LNCaP clone FGC (cell line): ENCODE measurements at regions not wholly inside any gene's neighbourhood (a gene's known extent, or its start where the extent isn't known, plus 50 kb on each side); places are given as distances from the start of the nearest gene placed in this dataset.
"Not testable (repeated sequence)": the region's sequence is repeated elsewhere in the genome, so short reads cannot be mapped to it uniquely, and the experiment has no call there.

Experiments used
- DNase-seq: peaks from one replicate; pipeline ENCODE4 v3.0.0-alpha.2; 2011; ENCODE audit warnings: low read depth
- H3K4me3 ChIP-seq: 2 replicates; pipeline ENCODE4 v1.5.1; 2011; ENCODE audit warnings: mild to moderate bottlenecking, low read depth, low read length, control low read depth
- TF ChIP-seq, protein P1 (sequence below): IDR thresholded peaks from 2 replicates; pipeline ENCODE4 v1.5.1; 2012; ENCODE audit warnings: mild to moderate bottlenecking; ENCODE audit not compliant: control insufficient read depth, insufficient read depth; ENCODE audit errors: extremely low read depth

DNA sequence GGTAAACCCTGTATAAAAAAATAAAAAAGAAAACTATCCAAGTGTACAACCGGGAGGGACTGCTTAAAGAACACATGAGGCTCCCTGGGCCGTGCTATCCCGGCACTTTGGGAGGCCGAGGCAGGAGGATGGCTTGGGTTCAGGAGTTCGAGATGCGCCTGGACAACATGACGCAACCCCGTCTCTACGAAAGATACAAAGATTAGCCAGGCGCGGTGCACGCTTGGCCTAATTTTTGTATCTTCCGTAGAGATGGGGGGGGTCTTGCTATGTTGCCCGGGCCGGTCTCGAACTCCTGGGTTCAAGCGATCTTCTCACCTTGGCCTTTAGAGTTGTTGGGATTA lies 101.7 kb upstream of the VKORC1L1 start:
- H3K4me3 ChIP-seq = peak overlapping the region; percentile 75
- DNase-seq = not testable (repeated sequence)

DNA sequence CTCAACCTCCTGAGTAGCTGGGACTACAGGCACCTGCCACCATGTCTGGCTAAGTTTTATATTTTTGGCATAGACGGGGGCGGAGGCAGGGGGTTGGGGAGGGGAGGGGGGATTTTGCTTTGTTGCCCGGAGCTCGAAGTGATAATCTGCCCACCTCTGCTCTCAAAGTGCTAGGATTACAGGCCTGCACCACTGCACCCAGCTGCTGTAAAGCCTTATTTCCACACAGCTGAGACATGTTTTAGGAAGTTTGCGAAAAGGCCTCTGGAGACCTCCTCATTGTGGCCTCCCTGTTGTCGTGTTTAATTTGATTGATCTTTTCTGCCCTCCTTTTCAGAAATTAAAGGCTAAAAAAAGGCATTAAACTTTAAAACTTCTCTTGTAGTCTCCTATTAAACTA lies 96.2 kb upstream of the VKORC1L1 start:
- DNase-seq, H3K4me3 ChIP-seq: not testable (repeated sequence)

DNA sequence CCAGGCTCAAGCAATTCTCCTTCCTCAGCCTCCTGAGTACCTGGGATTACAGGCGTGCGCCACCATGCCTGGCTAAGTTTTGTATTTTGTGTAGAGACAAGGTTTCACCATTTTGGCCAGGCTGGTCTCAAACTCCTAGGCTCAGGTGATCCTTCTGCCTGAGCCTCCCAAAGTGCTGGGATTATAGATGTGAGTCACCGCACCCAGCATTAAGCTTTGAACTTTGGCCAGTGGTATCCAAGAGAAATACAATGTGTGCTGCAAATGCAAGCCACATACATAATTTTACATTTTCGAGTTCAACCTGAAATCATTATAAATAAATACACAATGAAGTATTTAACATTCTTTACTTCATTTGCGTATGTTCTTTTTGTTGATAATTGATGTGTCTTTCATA lies 82.9 kb upstream of the VKORC1L1 start:
- not testable (repeated sequence) for H3K4me3 ChIP-seq, DNase-seq

DNA sequence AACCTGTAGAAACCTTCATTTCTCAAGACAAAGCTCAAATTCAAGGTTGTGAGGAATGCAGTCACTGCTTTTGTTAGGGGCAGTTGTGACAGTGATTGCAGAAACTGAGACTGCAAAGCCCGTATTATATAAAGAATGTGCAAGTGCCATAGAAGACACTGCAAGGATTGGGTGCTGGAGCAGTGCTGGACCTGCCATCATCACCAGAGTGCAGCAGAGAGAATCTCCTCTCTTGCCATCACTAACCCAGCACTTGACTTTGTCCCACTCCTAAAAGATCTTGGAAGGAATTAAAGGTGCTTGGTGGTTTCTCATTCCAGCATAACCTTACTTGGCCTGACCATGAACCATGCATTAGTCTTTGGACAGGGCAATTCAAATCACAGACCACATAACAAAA lies 81.1 kb upstream of the VKORC1L1 start:
- DNase-seq, H3K4me3 ChIP-seq: not testable (repeated sequence)

DNA sequence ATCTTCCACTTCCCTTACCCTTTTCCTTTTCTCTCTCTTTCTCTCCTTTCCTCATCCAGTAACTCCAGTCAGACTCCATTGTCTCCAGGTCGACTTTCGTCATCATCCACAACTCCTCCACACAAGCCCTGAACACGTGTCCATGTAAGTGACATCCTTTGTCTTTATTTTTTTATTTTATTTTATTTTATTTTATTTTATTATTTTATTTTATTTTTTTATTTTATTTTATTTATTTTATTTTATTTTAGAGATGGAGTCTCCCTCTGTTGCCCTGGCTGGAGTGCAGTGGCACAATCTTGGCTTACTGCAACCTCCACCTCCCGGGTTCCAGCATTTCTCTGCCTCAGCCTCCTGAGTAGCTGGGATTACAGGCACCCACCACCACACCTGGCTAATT lies 80.1 kb upstream of the VKORC1L1 start:
- not testable (repeated sequence) for DNase-seq, H3K4me3 ChIP-seq

DNA sequence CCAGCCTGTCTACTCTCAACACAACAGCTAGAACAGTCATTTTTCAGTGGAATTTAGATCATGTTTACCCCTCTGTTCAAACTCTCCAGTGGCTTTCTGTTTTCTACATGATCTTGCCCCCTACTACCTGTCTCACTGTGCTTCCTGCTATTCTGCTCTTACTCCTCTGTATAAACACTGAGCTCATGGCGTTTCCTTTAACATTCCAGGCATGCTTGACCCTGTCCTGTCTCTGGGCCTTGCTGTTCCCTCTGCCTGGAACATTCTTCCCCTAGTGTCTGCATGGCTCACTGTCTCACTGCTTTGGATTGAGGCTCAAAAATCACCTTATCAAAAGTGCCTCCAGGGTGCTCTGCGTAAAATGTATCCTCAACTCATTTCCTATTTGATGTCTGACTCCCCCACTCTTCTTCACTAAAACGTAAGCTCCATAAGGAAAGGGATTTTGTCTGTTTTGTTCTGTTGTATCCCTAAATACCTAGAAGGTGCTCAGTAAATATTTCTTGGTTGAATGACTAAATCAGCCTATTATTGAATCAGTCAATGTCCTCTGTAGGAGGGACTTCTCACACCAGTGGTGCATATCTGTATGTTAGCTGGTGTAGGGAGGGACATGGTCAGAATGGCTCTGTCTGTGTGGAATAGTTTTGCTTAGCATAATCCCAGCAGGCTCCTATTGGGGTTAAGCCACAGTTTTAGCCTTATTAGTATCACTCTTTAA lies 78.0 kb upstream of the VKORC1L1 start:
- not testable (repeated sequence) for DNase-seq, H3K4me3 ChIP-seq

DNA sequence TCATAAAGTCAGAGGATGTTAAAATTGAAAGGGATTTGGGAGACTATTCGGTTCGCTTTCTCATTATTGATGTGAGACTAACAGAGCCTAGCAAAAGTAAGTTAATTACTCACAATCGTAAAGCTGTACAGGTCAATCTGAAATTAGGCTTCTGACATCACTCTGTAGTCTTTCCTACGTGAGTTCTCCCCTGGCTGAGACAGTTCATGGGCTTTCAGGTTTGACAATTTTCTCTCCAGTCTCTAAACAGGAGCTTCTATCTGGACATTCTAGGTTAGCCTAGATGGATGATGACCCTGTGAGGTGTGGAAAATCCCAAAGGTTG lies 77.5 kb upstream of the VKORC1L1 start:
- H3K4me3 ChIP-seq, DNase-seq: not testable (repeated sequence)

DNA sequence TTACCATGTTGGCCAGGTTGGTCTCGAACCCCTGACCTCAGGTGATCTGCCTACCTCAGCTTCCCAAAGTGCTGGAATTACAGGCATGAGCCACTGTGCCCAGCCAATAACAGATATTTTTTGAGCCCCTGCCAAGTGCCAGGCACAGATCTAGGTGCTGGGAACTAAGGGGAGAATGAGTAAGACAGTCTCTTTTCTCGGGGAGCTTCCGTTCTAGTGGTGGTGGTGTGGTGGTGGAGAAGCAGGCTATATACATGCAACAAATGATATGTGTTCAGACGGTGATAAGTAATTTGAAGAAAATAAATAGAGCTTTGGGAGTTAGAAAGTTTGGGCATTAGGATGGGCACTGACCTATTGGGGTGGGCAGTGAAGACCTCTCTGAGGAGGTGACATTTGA lies 76.7 kb upstream of the VKORC1L1 start:
- H3K4me3 ChIP-seq = no peak overlapping the region
- TF ChIP-seq, protein P1, sequence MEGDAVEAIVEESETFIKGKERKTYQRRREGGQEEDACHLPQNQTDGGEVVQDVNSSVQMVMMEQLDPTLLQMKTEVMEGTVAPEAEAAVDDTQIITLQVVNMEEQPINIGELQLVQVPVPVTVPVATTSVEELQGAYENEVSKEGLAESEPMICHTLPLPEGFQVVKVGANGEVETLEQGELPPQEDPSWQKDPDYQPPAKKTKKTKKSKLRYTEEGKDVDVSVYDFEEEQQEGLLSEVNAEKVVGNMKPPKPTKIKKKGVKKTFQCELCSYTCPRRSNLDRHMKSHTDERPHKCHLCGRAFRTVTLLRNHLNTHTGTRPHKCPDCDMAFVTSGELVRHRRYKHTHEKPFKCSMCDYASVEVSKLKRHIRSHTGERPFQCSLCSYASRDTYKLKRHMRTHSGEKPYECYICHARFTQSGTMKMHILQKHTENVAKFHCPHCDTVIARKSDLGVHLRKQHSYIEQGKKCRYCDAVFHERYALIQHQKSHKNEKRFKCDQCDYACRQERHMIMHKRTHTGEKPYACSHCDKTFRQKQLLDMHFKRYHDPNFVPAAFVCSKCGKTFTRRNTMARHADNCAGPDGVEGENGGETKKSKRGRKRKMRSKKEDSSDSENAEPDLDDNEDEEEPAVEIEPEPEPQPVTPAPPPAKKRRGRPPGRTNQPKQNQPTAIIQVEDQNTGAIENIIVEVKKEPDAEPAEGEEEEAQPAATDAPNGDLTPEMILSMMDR = no peak
- DNase-seq = no peak

DNA sequence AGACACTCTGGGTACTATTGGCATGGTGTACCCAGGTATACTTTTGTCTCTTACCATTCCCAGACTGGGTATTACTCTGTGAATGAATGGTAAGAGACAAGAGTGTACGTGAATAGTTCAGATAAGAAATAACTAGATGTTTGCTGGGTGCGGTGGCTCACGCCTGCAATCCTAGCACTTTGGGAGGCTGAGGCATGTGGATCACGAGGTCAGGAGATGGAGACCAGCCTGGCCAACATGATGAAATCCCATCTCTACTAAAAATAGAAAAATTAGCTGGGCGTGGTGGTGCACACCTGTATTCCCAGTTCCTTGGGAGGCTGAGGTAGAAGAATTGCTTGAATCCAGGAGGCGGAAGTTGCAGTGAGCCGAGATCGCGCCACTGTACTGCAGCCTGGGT lies 75.8 kb upstream of the VKORC1L1 start:
- DNase-seq = not testable (repeated sequence)

DNA sequence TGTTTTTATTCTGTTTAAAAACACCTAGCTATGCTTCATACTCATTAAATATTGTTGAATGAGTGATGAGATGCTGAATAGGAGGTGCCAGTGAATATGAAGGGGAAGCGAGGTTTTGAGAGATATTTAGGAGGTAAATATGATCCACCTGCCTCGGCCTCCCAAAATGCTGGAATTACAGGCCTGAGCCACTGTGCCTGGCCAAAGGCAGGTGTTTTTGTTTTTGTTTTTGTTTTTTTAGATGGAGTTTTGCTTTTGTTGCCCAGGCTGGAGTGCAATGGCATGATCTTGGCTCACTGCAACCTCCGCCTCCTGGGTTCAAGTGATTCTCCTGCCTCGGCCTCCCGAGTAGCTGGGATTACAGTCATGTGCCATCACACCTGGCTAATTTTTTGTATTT lies 75.3 kb upstream of the VKORC1L1 start:
- not testable (repeated sequence) for H3K4me3 ChIP-seq

More for the DNA sequence above, 75.8 kb upstream of the VKORC1L1 start:
- not testable (repeated sequence) for H3K4me3 ChIP-seq

DNA sequence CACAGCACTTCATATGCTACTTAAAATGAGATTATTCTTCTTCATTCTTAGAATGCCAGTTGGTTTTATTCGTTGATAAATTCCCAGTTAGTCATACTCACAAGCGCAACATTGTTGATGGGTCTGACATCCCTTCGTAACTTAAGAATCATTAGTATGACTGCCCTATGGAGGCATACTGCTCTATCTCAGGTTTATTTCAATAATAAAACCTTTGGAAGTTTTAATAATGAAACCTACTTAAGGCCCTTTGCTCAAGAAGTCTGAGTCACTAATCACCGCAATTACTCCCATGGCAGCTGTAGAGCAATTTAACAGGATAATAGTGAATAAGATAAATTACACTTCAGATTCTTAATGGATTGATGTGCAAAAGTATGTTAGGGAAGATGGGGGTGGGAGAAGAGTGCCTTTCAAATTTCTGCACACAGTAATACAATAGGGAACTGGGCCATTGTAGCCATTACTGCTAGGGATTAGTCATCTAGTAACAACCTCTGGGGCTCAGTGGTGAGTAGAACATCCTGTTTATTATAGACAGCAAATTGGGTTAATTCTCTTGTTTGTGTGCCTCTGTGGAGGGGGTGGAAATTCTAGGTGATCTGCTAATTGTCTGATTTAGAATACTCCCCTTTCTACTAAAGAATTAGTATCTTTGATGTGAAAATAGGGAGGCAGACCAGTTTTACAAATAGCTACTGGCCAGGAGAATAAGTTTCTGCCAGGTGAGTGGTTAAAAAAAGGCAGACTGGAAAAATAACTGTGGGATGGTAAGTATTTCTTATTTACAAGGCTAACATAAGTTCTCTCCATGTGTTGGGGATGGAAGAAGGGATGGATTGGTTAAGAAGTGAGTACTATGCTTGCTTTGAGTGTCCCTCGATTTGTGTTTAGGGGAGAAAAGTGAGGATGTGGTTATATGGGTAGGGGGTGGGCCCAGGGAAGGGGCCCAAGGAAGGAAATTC lies 74.5 kb upstream of the VKORC1L1 start:
- TF ChIP-seq, protein P1 = no peak
- DNase-seq = no peak
- no peak overlapping the region for H3K4me3 ChIP-seq

More for the DNA sequence above, 75.3 kb upstream of the VKORC1L1 start:
- not testable (repeated sequence) for DNase-seq

DNA sequence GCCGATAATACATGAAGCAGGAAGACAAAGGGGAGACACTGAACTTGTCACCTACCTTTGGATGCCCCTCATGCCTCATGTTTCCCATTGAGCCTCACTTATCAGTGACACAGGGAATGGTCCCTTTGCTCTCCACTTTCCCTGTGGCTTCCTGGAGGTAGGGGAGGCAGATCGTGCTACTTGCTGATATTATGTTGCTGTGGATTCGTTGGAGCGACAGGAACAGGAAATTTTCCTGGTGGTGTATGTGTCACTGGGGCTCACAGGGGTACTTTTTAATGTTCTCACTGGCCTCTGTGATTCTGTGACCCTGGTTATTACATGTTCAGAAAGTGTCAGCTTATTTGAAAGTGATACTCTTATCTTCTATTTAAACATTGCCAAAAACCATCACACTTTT lies 72.7 kb upstream of the VKORC1L1 start:
- DNase-seq = not testable (repeated sequence)

More for the DNA sequence above, 72.7 kb upstream of the VKORC1L1 start:
- H3K4me3 ChIP-seq = not testable (repeated sequence)
